ENCODE measurements at regions not wholly inside any gene's neighbourhood (a gene's known extent, or its start where the extent isn't known, plus 50 kb on each side); places are given as distances from the start of the nearest gene placed in this dataset.
"Not testable (repeated sequence)": the region's sequence is repeated elsewhere in the genome, so short reads cannot be mapped to it uniquely, and the experiment has no call there.

- no peak for TF ChIP-seq CTCF (IDR thresholded peaks at IDR 0.05; ENCODE audit: insufficient read depth, low read length, severe bottlenecking)
- no peak for DNase-seq (ENCODE audit: low read depth)
- no peak for FAIRE-seq
- Histone ChIP-seq H3K36me3 (ENCODE audit: control insufficient read depth, insufficient read depth, low read length) (no peaks in the 10 kb centered on the region), H3K27me3 (ENCODE audit: control insufficient read depth, insufficient read depth, low read length) (no peaks in the 10 kb centered on the region), H3K4me3 (ENCODE audit: low read depth, low read length) (no peak overlapping the region)
Measured at GRCh38 chr3:73188707-73189106, 127.2 kb downstream of the EBLN2 start.

GRCh38 chr3:73192036-73192738 is 130.7 kb downstream of the EBLN2 start:
- Histone ChIP-seq H3K36me3 (ENCODE audit: control insufficient read depth, insufficient read depth, low read length) (no peaks in the 10 kb centered on the region), H3K27me3 (ENCODE audit: control insufficient read depth, insufficient read depth, low read length) (no peaks in the 10 kb centered on the region), H3K4me3 (ENCODE audit: low read depth, low read length) (no peak overlapping the region)
- FAIRE-seq (no peak), DNase-seq (ENCODE audit: low read depth) (no peak)
- TF ChIP-seq CTCF (IDR thresholded peaks at IDR 0.05; ENCODE audit: insufficient read depth, low read length, severe bottlenecking): peak; percentile 13

GRCh38 chr3:73193943-73194342 is 132.5 kb downstream of the EBLN2 start:
- DNase-seq (ENCODE audit: low read depth); H3K4me3 ChIP-seq (ENCODE audit: low read depth, low read length); FAIRE-seq; H3K36me3 ChIP-seq (ENCODE audit: control insufficient read depth, insufficient read depth, low read length); H3K27me3 ChIP-seq (ENCODE audit: control insufficient read depth, insufficient read depth, low read length): not testable (repeated sequence)

- Histone ChIP-seq H3K4me3 (ENCODE audit: low read depth, low read length) (no peak overlapping the region), H3K27me3 (ENCODE audit: control insufficient read depth, insufficient read depth, low read length) (no peaks in the 10 kb centered on the region), H3K36me3 (ENCODE audit: control insufficient read depth, insufficient read depth, low read length) (no peaks in the 10 kb centered on the region)
- DNase-seq (ENCODE audit: low read depth) (no peak), FAIRE-seq (no peak)
- no peak for TF ChIP-seq CTCF (IDR thresholded peaks at IDR 0.05; ENCODE audit: insufficient read depth, low read length, severe bottlenecking)
Measured at GRCh38 chr3:73197187-73197586, 135.7 kb downstream of the EBLN2 start.

- no peak for TF ChIP-seq CTCF (IDR thresholded peaks at IDR 0.05; ENCODE audit: insufficient read depth, low read length, severe bottlenecking)
- FAIRE-seq (no peak), DNase-seq (ENCODE audit: low read depth) (no peak)
- Histone ChIP-seq H3K4me3 (ENCODE audit: low read depth, low read length) (no peak overlapping the region), H3K27me3 (ENCODE audit: control insufficient read depth, insufficient read depth, low read length) (no peaks in the 10 kb centered on the region), H3K36me3 (ENCODE audit: control insufficient read depth, insufficient read depth, low read length) (no peaks in the 10 kb centered on the region)
Measured at GRCh38 chr3:73203101-73203500, 141.6 kb downstream of the EBLN2 start.

GRCh38 chr3:73203633-73204032 is 142.2 kb downstream of the EBLN2 start:
- FAIRE-seq (no peak), DNase-seq (ENCODE audit: low read depth) (no peak)
- no peaks in the 10 kb centered on the region for H3K27me3 ChIP-seq (ENCODE audit: control insufficient read depth, insufficient read depth, low read length)
- H3K4me3 ChIP-seq (ENCODE audit: low read depth, low read length): no peak overlapping the region
- TF ChIP-seq CTCF (IDR thresholded peaks at IDR 0.05; ENCODE audit: insufficient read depth, low read length, severe bottlenecking): no peak
- H3K36me3 ChIP-seq (ENCODE audit: control insufficient read depth, insufficient read depth, low read length): no peaks in the 10 kb centered on the region

All from bronchial epithelial cell (primary cell).